Activated T-cell treated with anti-CD3 and anti-CD28 coated beads for 4 hours (primary cell): ENCODE measurements at regions not wholly inside any gene's neighbourhood (a gene's known extent, or its start where the extent isn't known, plus 50 kb on each side); places are given as distances from the start of the nearest gene placed in this dataset.

Experiments
- DNase-seq: peaks from one replicate; pipeline ENCODE4 v3.0.0-alpha.2; 2020

GRCh38 chr2:217149087-217149660 lies 289.3 kb upstream of the TNP1 start:
- DNase-seq, result no peak

- DNase-seq, result no peak
These were observed 288.0 kb upstream of the TNP1 start for GRCh38 chr2:217147818-217148217.

GRCh38 chr2:217146956-217147355 lies 287.1 kb upstream of the TNP1 start:
- no peak for DNase-seq

GRCh38 chr2:217142649-217143266 lies 282.9 kb upstream of the TNP1 start:
- no peak for DNase-seq

GRCh38 chr2:217138284-217138683 lies 278.4 kb upstream of the TNP1 start:
- no peak for DNase-seq

GRCh38 chr2:217127744-217128143 lies 267.9 kb upstream of the TNP1 start:
- no peak for DNase-seq

- DNase-seq, result no peak
These were observed 265.1 kb upstream of the TNP1 start for GRCh38 chr2:217125014-217125413.

- DNase-seq, result no peak
These were observed 264.2 kb upstream of the TNP1 start for GRCh38 chr2:217124050-217124449.

GRCh38 chr2:217121565-217121964 lies 261.7 kb upstream of the TNP1 start:
- no peak for DNase-seq

- DNase-seq, result no peak
These were observed 260.6 kb upstream of the TNP1 start for GRCh38 chr2:217120429-217120828.

GRCh38 chr2:217118559-217119284 lies 258.9 kb upstream of the TNP1 start:
- no peak for DNase-seq

- DNase-seq, result no peak
These were observed 257.7 kb upstream of the TNP1 start for GRCh38 chr2:217117523-217117922.

GRCh38 chr2:217116610-217117009 lies 256.7 kb upstream of the TNP1 start:
- no peak for DNase-seq

- no peak for DNase-seq
These were observed 254.3 kb upstream of the TNP1 start for GRCh38 chr2:217114117-217114516.

- DNase-seq, result no peak
These were observed 253.6 kb upstream of the TNP1 start for GRCh38 chr2:217113491-217113890.

- no peak for DNase-seq
These were observed 250.7 kb upstream of the TNP1 start for GRCh38 chr2:217110550-217110949.

- no peak for DNase-seq
These were observed 248.7 kb upstream of the TNP1 start for GRCh38 chr2:217108575-217109027.

- DNase-seq, result no peak
These were observed 248.2 kb upstream of the TNP1 start for GRCh38 chr2:217108086-217108485.

- DNase-seq, result no peak
These were observed 247.6 kb upstream of the TNP1 start for GRCh38 chr2:217107480-217107879.

GRCh38 chr2:217106650-217107014 lies 246.8 kb upstream of the TNP1 start:
- no peak for DNase-seq

GRCh38 chr2:217105733-217106649 lies 246.1 kb upstream of the TNP1 start:
- no peak for DNase-seq

- no peak for DNase-seq
These were observed 244.1 kb upstream of the TNP1 start for GRCh38 chr2:217103752-217104545.
